Neural progenitor cell (in vitro differentiated cells): ENCODE measurements at regions not wholly inside any gene's neighbourhood (a gene's known extent, or its start where the extent isn't known, plus 50 kb on each side); places are given as distances from the start of the nearest gene placed in this dataset.

Experiments used
- CTCF ChIP-seq: fragments of 200-600 bp; sonication (generic); IDR thresholded peaks from 2 replicates; pipeline ENCODE4 v1.5.1; 2017; ENCODE audit warnings: antibody characterized with exemption, mild to moderate bottlenecking
- EZH2 ChIP-seq: fragments of 200-600 bp; sonication (generic); IDR thresholded peaks from 2 replicates; pipeline ENCODE4 v1.6.1; 2017; ENCODE audit warnings: antibody characterized with exemption, mild to moderate bottlenecking, moderate library complexity

- TF ChIP-seq CTCF (no peak), EZH2 (no peak)
Observed at GRCh38 chr10:107894516-107894915, 730.0 kb upstream of the SORCS1 start.
